SK-N-SH (cell line): ENCODE measurements at regions not wholly inside any gene's neighbourhood (a gene's known extent, or its start where the extent isn't known, plus 50 kb on each side); places are given as distances from the start of the nearest gene placed in this dataset.

Experiments
- CTCF ChIA-PET: fragments of 300-600, 350-600 bp; formaldehyde crosslinking; extraction: SDS; loops from one replicate; lab custom pipeline; 2021; lab: Yijun Ruan, JAX
- POLR2A ChIA-PET: fragments of 350-600 bp; sonication (Branson Sonifier 250); formaldehyde crosslinking; extraction: SDS; loops from one replicate; lab custom pipeline; 2020; ENCODE audit warnings: antibody characterized with exemption, inconsistent platforms; lab: Yijun Ruan, JAX
- DNase-seq: peaks from one replicate; pipeline ENCODE4 v3.0.0; 2012
- H2AFZ ChIP-seq: fragments of 200-600 bp; sonication (generic); 2 replicates; pipeline ENCODE4 v1.8.1; 2016; ENCODE audit warnings: antibody characterized with exemption, mild to moderate bottlenecking, low read depth
- H3F3A ChIP-seq: fragments of 200-600 bp; sonication (generic); replicated peaks from 2 replicates; pipeline ENCODE3; 2016; ENCODE audit warnings: antibody characterized with exemption, mild to moderate bottlenecking; ENCODE audit not compliant: insufficient read depth
- H3K27ac ChIP-seq, 2 experiments: fragments of 200-500 bp in 1 of 2; fragments of 200-600 bp in 1 of 2; sonication (Bioruptor generic) in 1 of 2; sonication (generic), shearing (Covaris generic) in 1 of 2; 2 replicates each; pipeline versions ENCODE4 v1.5.1 to v1.6.1; 2014 to 2016; ENCODE audit warnings: low read depth in 2 of 2, inconsistent platforms in 1 of 2, low read length in 1 of 2, mild to moderate bottlenecking in 1 of 2, mixed read lengths in 1 of 2
- H3K27me3 ChIP-seq: fragments of 200-600 bp; sonication (generic), shearing (Covaris generic); 2 replicates; pipeline ENCODE4 v1.6.1; 2016; ENCODE audit warnings: mixed run types; ENCODE audit not compliant: insufficient read depth
- H3K36me3 ChIP-seq, 2 experiments: fragments of 200-500 bp in 1 of 2; fragments of 200-600 bp in 1 of 2; sonication (Bioruptor generic) in 1 of 2; sonication (generic) in 1 of 2; replicated peaks in 1 of 2; 2 replicates each; pipeline versions ENCODE3 to v1.5.1; 2014 to 2016; ENCODE audit warnings: low read length in 1 of 2, mild to moderate bottlenecking in 1 of 2; ENCODE audit not compliant: insufficient read depth in 2 of 2, control insufficient read depth in 1 of 2
- H3K4me1 ChIP-seq, 2 experiments: fragments of 200-500 bp in 1 of 2; fragments of 200-600 bp in 1 of 2; sonication (Bioruptor generic) in 1 of 2; sonication (generic), shearing (Covaris generic) in 1 of 2; 2 replicates each; pipeline versions ENCODE4 v1.5.1 to v1.6.1; 2014 to 2016; ENCODE audit warnings: low read depth in 1 of 2, low read length in 1 of 2, mixed run types in 1 of 2; ENCODE audit not compliant: insufficient read depth in 2 of 2, control insufficient read depth in 1 of 2
- H3K4me2 ChIP-seq: fragments of 200-600 bp; sonication (generic), shearing (Covaris generic); 2 replicates; pipeline ENCODE4 v1.6.1; 2017; ENCODE audit warnings: mixed run types
- H3K4me3 ChIP-seq, 2 experiments: fragments of 200-500 bp in 1 of 2; fragments of 200-600 bp in 1 of 2; sonication (Bioruptor generic) in 1 of 2; sonication (generic), shearing (Covaris generic) in 1 of 2; 2 replicates each; pipeline versions ENCODE4 v1.5.1 to v1.8.1; 2014 to 2016; ENCODE audit warnings: low read depth in 2 of 2, inconsistent platforms in 1 of 2, low read length in 1 of 2, mild to moderate bottlenecking in 1 of 2, mixed read lengths in 1 of 2, moderate library complexity in 1 of 2
- H3K79me2 ChIP-seq: fragments of 200-600 bp; sonication (generic); 2 replicates; pipeline ENCODE4 v1.8.1; 2017; ENCODE audit warnings: mild to moderate bottlenecking; ENCODE audit not compliant: insufficient read depth
- H3K9ac ChIP-seq: fragments of 200-600 bp; sonication (generic); 2 replicates; pipeline ENCODE4 v1.6.1; 2017; ENCODE audit warnings: mixed run types
- H3K9me2 ChIP-seq: fragments of 200-600 bp; sonication (generic); 2 replicates; pipeline ENCODE4 v1.6.1; 2017; ENCODE audit warnings: mixed run types
- H3K9me3 ChIP-seq: fragments of 200-600 bp; sonication (generic); 2 replicates; pipeline ENCODE4 v1.6.1; 2017; ENCODE audit warnings: mixed run types, mild to moderate bottlenecking, moderate library complexity
- H4K20me1 ChIP-seq: fragments of 200-600 bp; sonication (generic); 2 replicates; pipeline ENCODE4 v1.6.1; 2017; ENCODE audit warnings: mild to moderate bottlenecking, mixed run types; ENCODE audit not compliant: insufficient read depth
- CTCF ChIP-seq: fragments of 200-600 bp; sonication (generic); IDR thresholded peaks from 2 replicates; pipeline ENCODE4 v1.6.1; 2017; ENCODE audit warnings: antibody characterized with exemption, mild to moderate bottlenecking, moderate library complexity
- ELF1 ChIP-seq: IDR thresholded peaks from 2 replicates; pipeline ENCODE4 v1.4.0; 2012
- EP300 ChIP-seq, 2 experiments: IDR thresholded peaks; 2 replicates each; pipeline versions ENCODE4 v1.4.0 to v1.6.1; 2012; ENCODE audit warnings: borderline replicate concordance in 1 of 2, low read depth in 1 of 2, low read length in 1 of 2
- EZH2phosphoT487 ChIP-seq: fragments of 200-600 bp; sonication (generic); IDR thresholded peaks from 2 replicates; pipeline ENCODE4 v1.6.1; 2017; ENCODE audit warnings: low read depth, mixed run types, mild to moderate bottlenecking, antibody characterized with exemption, moderate library complexity, borderline replicate concordance
- FOSL2 ChIP-seq: IDR thresholded peaks from 2 replicates; pipeline ENCODE4 v1.4.0; 2012; ENCODE audit warnings: low read depth, mild to moderate bottlenecking, moderate library complexity, borderline replicate concordance
- FOXJ3 ChIP-seq: sonication (generic); formaldehyde crosslinking; IDR thresholded peaks from 2 replicates; pipeline ENCODE4 v1.5.1; 2020; ENCODE audit warnings: mild to moderate bottlenecking, missing genetic modification reagents
- GABPA ChIP-seq: IDR thresholded peaks from 2 replicates; pipeline ENCODE4 v1.4.0; 2012; ENCODE audit warnings: low read depth, mild to moderate bottlenecking
- GATA2 ChIP-seq: sonication (generic); formaldehyde crosslinking; IDR thresholded peaks from 2 replicates; pipeline ENCODE4 v1.5.0; 2020; ENCODE audit warnings: mild to moderate bottlenecking, missing genetic modification reagents
- IRF3 ChIP-seq: fragments of 150-350 bp; IDR thresholded peaks from 2 replicates; pipeline ENCODE4 v1.6.1; 2016; ENCODE audit warnings: mild to moderate bottlenecking, low read depth, low read length
- MEF2A ChIP-seq: IDR thresholded peaks from 2 replicates; pipeline ENCODE4 v1.4.0; 2012; ENCODE audit warnings: low read depth, borderline replicate concordance
- MXI1 ChIP-seq: IDR thresholded peaks from 2 replicates; pipeline ENCODE4 v1.6.1; 2012; ENCODE audit warnings: mild to moderate bottlenecking, low read depth, low read length, improper control_type of control experiment
- NFIC ChIP-seq: IDR thresholded peaks from 2 replicates; pipeline ENCODE4 v1.4.0; 2012; ENCODE audit warnings: borderline replicate concordance
- NRF1 ChIP-seq: IDR thresholded peaks from 2 replicates; pipeline ENCODE4 v1.6.1; 2012; ENCODE audit warnings: low read depth, mild to moderate bottlenecking, low read length
- PBX3 ChIP-seq: IDR thresholded peaks from 2 replicates; pipeline ENCODE4; 2012
- POLR2AphosphoS5 ChIP-seq: IDR thresholded peaks from 2 replicates; pipeline ENCODE4 v1.6.1; 2012; ENCODE audit warnings: low read depth, low read length
- RFX5 ChIP-seq: IDR thresholded peaks from 2 replicates; pipeline ENCODE4 v1.6.1; 2012; ENCODE audit warnings: mild to moderate bottlenecking, improper control_type of control experiment, low read length
- RXRA ChIP-seq: IDR thresholded peaks from 2 replicates; pipeline ENCODE4 v1.4.0; 2012; ENCODE audit warnings: low read depth, mild to moderate bottlenecking, borderline replicate concordance
- TCF12 ChIP-seq: IDR thresholded peaks from 2 replicates; pipeline ENCODE4 v1.4.0; 2012
- TEAD4 ChIP-seq: IDR thresholded peaks from 2 replicates; pipeline ENCODE4 v1.4.0; 2012; ENCODE audit warnings: mild to moderate bottlenecking, borderline replicate concordance; ENCODE audit not compliant: insufficient read depth
- USF1 ChIP-seq: IDR thresholded peaks from 2 replicates; pipeline ENCODE4 v1.4.0; 2012; ENCODE audit warnings: low read depth, borderline replicate concordance
- USF2 ChIP-seq: fragments of 150-350 bp; IDR thresholded peaks from 2 replicates; pipeline ENCODE4 v1.6.1; 2017; ENCODE audit warnings: antibody characterized with exemption, low read length, low read depth, borderline replicate concordance
- YY1 ChIP-seq: IDR thresholded peaks from 2 replicates; pipeline ENCODE4 v1.4.0; 2012; ENCODE audit warnings: low read depth, mild to moderate bottlenecking
- WGBS: methylation state at CpG from one replicate; pipeline ENCODE4 v1.1.6; 2017; ENCODE audit warnings: low lambda C conversion rate; 5-methylcytosine and 5-hydroxymethylcytosine counted together

- H3K79me2 ChIP-seq, result peaks cover 22% of the 10 kb centered on the region
- H4K20me1 ChIP-seq, result no peaks in the 10 kb centered on the region
- CTCF ChIA-PET, result interaction anchor here (1.2 kb wide), 2 partner anchors 10 to 369 kb away, joined by 3 read pairs; no protein-coding TSS in a partner anchor
- no peaks in the 10 kb centered on the region for H3K27me3 ChIP-seq
- WGBS, result 96% methylated on average over 2 of the region's 2 CpGs
- H3K4me3 ChIP-seq, result no peak overlapping the region
- no peak overlapping the region for H3K9ac ChIP-seq
- peaks cover 16% of the 10 kb centered on the region for H3F3A ChIP-seq
- no peak for DNase-seq
- peaks cover 2 to 16% of the 10 kb centered on the region in 2 experiments; a peak in 2 of 4 replicates for H3K4me1 ChIP-seq
- POLR2A ChIA-PET, result no interaction called here
- H3K36me3 ChIP-seq, result no peaks in the 10 kb centered on the region
- H3K9me3 ChIP-seq, result no peaks in the 10 kb centered on the region
- no peak overlapping the region for H2AFZ ChIP-seq
- H3K27ac ChIP-seq, result no peak overlapping the region
- no peak overlapping the region for H3K4me2 ChIP-seq
- H3K9me2 ChIP-seq, result no peaks in the 10 kb centered on the region
- TF ChIP-seq GATA2 (CRISPR knock-in tag) (no peak), CTCF (no peak), YY1 (no peak), EZH2phosphoT487 (no peak), FOSL2 (no peak), RXRA (no peak), TCF12 (no peak), FOXJ3 (CRISPR knock-in tag) (no peak), RFX5 (no peak), POLR2AphosphoS5 (no peak), MXI1 (no peak), PBX3 (no peak), NFIC (no peak), MEF2A (no peak), ELF1 (no peak)
Measured at GRCh38 chr14:71486279-71486678, 445.9 kb upstream of the RGS6 start.

GRCh38 chr14:71487449-71487848 lies 444.8 kb upstream of the RGS6 start:
- Histone ChIP-seq H3F3A (peaks cover 16% of the 10 kb centered on the region), H2AFZ (no peak overlapping the region), H3K4me2 (no peak overlapping the region), H3K9ac (no peak overlapping the region), H3K36me3 (no peaks in the 10 kb centered on the region), H3K4me1 (peaks cover 2 to 14% of the 10 kb centered on the region in 2 experiments; a peak in 2 of 4 replicates), H3K27me3 (no peaks in the 10 kb centered on the region), H3K9me3 (no peaks in the 10 kb centered on the region), H3K79me2 (peaks cover 32% of the 10 kb centered on the region), H4K20me1 (no peaks in the 10 kb centered on the region), H3K9me2 (no peaks in the 10 kb centered on the region), H3K4me3 (no peak overlapping the region), H3K27ac (0 out of 4 replicates have a peak overlapping the region, but pooled peaks of 1 of the 2 experiments have one; percentile 3)
- ChIA-PET CTCF (interaction anchor here (0.6 to 1.2 kb wide), 2 partner anchors 8 to 164 kb away, joined by 3 read pairs; no protein-coding TSS in a partner anchor), POLR2A (no interaction called here)
- DNase-seq, result no peak
- TF ChIP-seq YY1 (no peak), USF2 (no peak), NRF1 (no peak), TEAD4 (no peak), GABPA (no peak), USF1 (no peak), IRF3 (no peak), EP300 (IDR thresholded peaks at IDR 0.05; ENCODE audit: borderline replicate concordance in 1 of 2, low read depth in 1 of 2, low read length in 1 of 2) (no peak), RXRA (no peak), POLR2AphosphoS5 (no peak)
